Endodermal cell (in vitro differentiated cells): ENCODE measurements at regions not wholly inside any gene's neighbourhood (a gene's known extent, or its start where the extent isn't known, plus 50 kb on each side); places are given as distances from the start of the nearest gene placed in this dataset.

Experiments
- DNase-seq: peaks from one replicate; pipeline ENCODE4 v3.0.0-alpha.2; 2017
- H3K27ac ChIP-seq: 2 replicates; pipeline ENCODE4 v1.5.1; 2013; ENCODE audit warnings: mild to moderate bottlenecking, low read depth, low read length, moderate library complexity
- H3K27me3 ChIP-seq: 2 replicates; pipeline ENCODE4 v1.6.1; 2013; ENCODE audit warnings: mild to moderate bottlenecking, low read length, moderate library complexity; ENCODE audit not compliant: insufficient read depth, control insufficient read depth, poor library complexity, severe bottlenecking
- H3K36me3 ChIP-seq: 2 replicates; pipeline ENCODE4 v1.7.0; 2013; ENCODE audit warnings: mild to moderate bottlenecking, low read length, moderate library complexity; ENCODE audit not compliant: control insufficient read depth, insufficient read depth
- H3K4me1 ChIP-seq: one replicate; pipeline ENCODE4 v1.7.0; 2013; ENCODE audit warnings: low read length; ENCODE audit not compliant: control insufficient read depth, insufficient read depth
- H3K4me3 ChIP-seq: 2 replicates; pipeline ENCODE4 v1.5.1; 2013; ENCODE audit warnings: mild to moderate bottlenecking, low read length, moderate library complexity
- H3K9ac ChIP-seq: 2 replicates; pipeline ENCODE4 v1.6.1; 2013; ENCODE audit warnings: mild to moderate bottlenecking, low read length, moderate library complexity; ENCODE audit not compliant: poor library complexity, severe bottlenecking; ENCODE audit errors: extremely low read depth
- H3K9me3 ChIP-seq: 2 replicates; pipeline ENCODE4 v1.6.1; 2013; ENCODE audit warnings: mild to moderate bottlenecking, low read length, moderate library complexity; ENCODE audit not compliant: control insufficient read depth
- H3K27ac Mint-ChIP-seq: 2 replicates; pipeline ENCODE4 v1.8.0; 2020; ENCODE audit warnings: mixed read lengths
- H3K27me3 Mint-ChIP-seq: 2 replicates; pipeline ENCODE4 v1.8.0; 2021; ENCODE audit warnings: mild to moderate bottlenecking, mixed read lengths; ENCODE audit not compliant: insufficient read depth
- H3K36me3 Mint-ChIP-seq: 2 replicates; pipeline ENCODE4 v1.8.0; 2020; ENCODE audit warnings: low read depth, mixed read lengths
- H3K4me1 Mint-ChIP-seq: 2 replicates; pipeline ENCODE4 v1.8.0; 2020; ENCODE audit warnings: mixed read lengths
- H3K4me3 Mint-ChIP-seq: 2 replicates; pipeline ENCODE4 v1.8.0; 2020; ENCODE audit warnings: mild to moderate bottlenecking, moderate library complexity, mixed read lengths
- H3K9me3 Mint-ChIP-seq: 2 replicates; pipeline ENCODE4 v1.8.0; 2020; ENCODE audit warnings: mild to moderate bottlenecking, mixed read lengths
- CTCF ChIP-seq: fragments of 200-600 bp; sonication (generic); conservative IDR thresholded peaks from 2 replicates; pipeline ENCODE4 v1.5.0; 2021; ENCODE audit warnings: antibody characterized with exemption, mild to moderate bottlenecking
- WGBS, 2 experiments: methylation state at CpG; one replicate each; pipeline versions ENCODE4 v1.1.5 to v1.1.7; 2013; ENCODE audit warnings: missing lambda C conversion rate in 2 of 2, mixed read lengths in 1 of 2; ENCODE audit not compliant: insufficient coverage in 1 of 2, insufficient read length in 1 of 2; 5-methylcytosine and 5-hydroxymethylcytosine counted together

GRCh38 chrX:109830157-109830703 is 97.2 kb upstream of the ACSL4 start:
- H3K36me3 Mint-ChIP-seq = no peaks in the 10 kb centered on the region
- H3K4me3 ChIP-seq = no peak overlapping the region
- no peak overlapping the region for H3K27ac ChIP-seq
- H3K9me3 ChIP-seq = no peaks in the 10 kb centered on the region
- no peak for DNase-seq
- H3K27me3 ChIP-seq = no peaks in the 10 kb centered on the region
- no peaks in the 10 kb centered on the region for H3K36me3 ChIP-seq
- no peaks in the 10 kb centered on the region for H3K9me3 Mint-ChIP-seq
- peaks cover 15% of the 10 kb centered on the region for H3K4me1 Mint-ChIP-seq
- H3K4me3 Mint-ChIP-seq = no peak overlapping the region
- TF ChIP-seq CTCF = no peak
- H3K27me3 Mint-ChIP-seq = peaks cover 2% of the 10 kb centered on the region
- no peaks in the 10 kb centered on the region for H3K4me1 ChIP-seq
- WGBS, 2 experiments = 91% methylated on average over 3 of the region's 3 CpGs; no CpG with 5 or more reads in 1 of the 2 experiments
- H3K9ac ChIP-seq = no peak overlapping the region
- H3K27ac Mint-ChIP-seq = no peak overlapping the region

DNA sequence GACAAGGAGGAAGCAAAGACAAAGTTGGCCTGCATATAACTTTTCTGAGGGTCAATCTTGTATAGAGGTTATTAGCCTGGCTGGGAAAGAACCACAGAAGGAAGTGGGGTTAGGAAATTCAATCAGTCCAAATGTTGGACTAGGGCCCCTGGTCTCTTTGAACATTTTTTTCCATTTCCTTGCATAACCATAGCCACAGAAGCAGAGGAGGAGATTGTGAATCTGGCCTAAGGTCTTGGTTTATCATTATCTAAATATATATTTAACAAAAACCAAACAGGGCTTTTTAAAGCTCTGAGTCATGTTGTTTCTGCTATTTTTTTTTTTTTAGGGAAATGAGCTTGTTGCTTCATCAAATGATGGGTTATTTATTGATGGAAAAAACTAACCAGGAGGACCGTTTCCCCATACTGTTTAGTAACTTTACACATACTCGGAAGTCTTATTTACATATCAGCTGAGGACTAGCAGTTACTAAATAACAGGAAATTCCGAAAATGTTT is 97.7 kb upstream of the ACSL4 start:
- Histone ChIP-seq H3K4me1 (no peaks in the 10 kb centered on the region), H3K9me3 (no peaks in the 10 kb centered on the region), H3K9ac (no peak overlapping the region), H3K27me3 (no peaks in the 10 kb centered on the region), H3K36me3 (no peaks in the 10 kb centered on the region), H3K4me3 (no peak overlapping the region), H3K27ac (no peak overlapping the region)
- Mint-ChIP-seq H3K27me3 (peaks cover 2% of the 10 kb centered on the region), H3K9me3 (no peaks in the 10 kb centered on the region), H3K27ac (no peak overlapping the region), H3K4me3 (no peak overlapping the region), H3K36me3 (no peaks in the 10 kb centered on the region), H3K4me1 (peaks cover 15% of the 10 kb centered on the region)
- no peak for DNase-seq
- WGBS, 2 experiments = no CpG with 5 or more reads among the region's 3 CpGs
- TF ChIP-seq CTCF = no peak

DNA sequence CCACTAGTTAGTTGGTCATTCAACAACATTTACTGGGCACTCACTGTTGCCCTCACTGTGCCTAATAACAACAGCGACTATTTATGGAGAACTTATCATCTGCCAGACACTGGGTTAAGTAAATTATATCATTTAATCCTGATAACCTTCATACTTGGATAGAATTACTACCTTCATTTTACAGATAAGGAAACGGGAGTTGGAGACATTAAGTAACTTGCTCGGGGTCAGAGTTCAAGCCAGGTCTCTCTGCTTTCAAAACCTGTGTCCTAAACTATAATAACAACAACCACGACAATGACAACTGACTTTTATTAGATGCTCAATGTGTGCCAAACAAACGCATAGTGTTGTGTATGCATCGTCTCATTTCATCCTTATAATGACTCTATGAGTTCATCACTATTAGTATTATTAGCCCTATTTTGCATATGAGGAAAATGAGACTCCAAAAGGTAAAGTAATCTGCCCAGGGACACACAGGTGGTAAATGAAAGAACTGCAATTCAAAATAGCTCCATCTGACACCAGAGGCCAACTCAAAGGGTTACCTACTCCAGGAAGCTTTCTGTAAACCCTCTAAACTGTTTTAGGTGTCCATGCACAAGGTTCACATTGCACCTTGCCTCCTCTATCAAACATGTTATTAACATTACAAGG is 98.4 kb upstream of the ACSL4 start:
- no peak overlapping the region for H3K4me3 Mint-ChIP-seq
- WGBS, 2 experiments = 95 to 100% methylated on average over 2 to 5 of the region's 6 CpGs
- H3K27me3 Mint-ChIP-seq = peaks cover 2% of the 10 kb centered on the region
- no peaks in the 10 kb centered on the region for H3K9me3 Mint-ChIP-seq
- H3K27ac Mint-ChIP-seq = no peak overlapping the region
- H3K36me3 Mint-ChIP-seq = no peaks in the 10 kb centered on the region
- Histone ChIP-seq H3K27ac (no peak overlapping the region), H3K9ac (no peak overlapping the region), H3K4me1 (no peaks in the 10 kb centered on the region), H3K9me3 (no peaks in the 10 kb centered on the region), H3K27me3 (no peaks in the 10 kb centered on the region), H3K4me3 (no peak overlapping the region), H3K36me3 (no peaks in the 10 kb centered on the region)
- TF ChIP-seq CTCF = no peak
- H3K4me1 Mint-ChIP-seq = peaks cover 15% of the 10 kb centered on the region
- DNase-seq = no peak
